GM12875 (cell line): ENCODE measurements at regions not wholly inside any gene's neighbourhood (a gene's known extent, or its start where the extent isn't known, plus 50 kb on each side); places are given as distances from the start of the nearest gene placed in this dataset.

Experiments
- H3K4me3 ChIP-seq: one replicate; pipeline ENCODE4 v1.5.1; 2011; ENCODE audit warnings: low read depth, low read length, control low read depth
- CTCF ChIP-seq: IDR thresholded peaks from 2 replicates; pipeline ENCODE4 v1.5.1; 2011; ENCODE audit warnings: low read depth, mild to moderate bottlenecking, control low read depth, inconsistent platforms, low read length, moderate library complexity, borderline replicate concordance; ENCODE audit not compliant: insufficient read depth

GRCh38 chr6:6883011-6883410 is 224.8 kb upstream of the RREB1 start:
- H3K4me3 ChIP-seq, result no peak overlapping the region
- TF ChIP-seq CTCF, result no peak

- TF ChIP-seq CTCF, result no peak
Observed at GRCh38 chr6:6884193-6884627, 223.6 kb upstream of the RREB1 start.

GRCh38 chr6:6884916-6885315 is 222.8 kb upstream of the RREB1 start:
- H3K4me3 ChIP-seq, result no peak overlapping the region
- no peak for TF ChIP-seq CTCF

More at GRCh38 chr6:6884193-6884627, 223.6 kb upstream of the RREB1 start:
- H3K4me3 ChIP-seq, result no peak overlapping the region

- no peak for TF ChIP-seq CTCF
- no peak overlapping the region for H3K4me3 ChIP-seq
Observed at GRCh38 chr6:6885521-6886170, 222.1 kb upstream of the RREB1 start.

GRCh38 chr6:6886171-6886885 is 221.4 kb upstream of the RREB1 start:
- TF ChIP-seq CTCF, result no peak
- H3K4me3 ChIP-seq, result no peak overlapping the region

- no peak overlapping the region for H3K4me3 ChIP-seq
- no peak for TF ChIP-seq CTCF
Observed at GRCh38 chr6:6886886-6887285, 220.9 kb upstream of the RREB1 start.

- no peak overlapping the region for H3K4me3 ChIP-seq
- TF ChIP-seq CTCF, result no peak
Observed at GRCh38 chr6:6889601-6890000, 218.2 kb upstream of the RREB1 start.
